KMS-11 (cell line): ENCODE measurements at regions not wholly inside any gene's neighbourhood (a gene's known extent, or its start where the extent isn't known, plus 50 kb on each side); places are given as distances from the start of the nearest gene placed in this dataset.
A peak's percentile ranks its signal among the peaks of the same experiment; 100 is the strongest.

Experiments used
- H2AFZ ChIP-seq: fragments of 200-600 bp; sonication (generic); 2 replicates; pipeline ENCODE4 v1.6.1; 2016; ENCODE audit warnings: antibody characterized with exemption, mixed run types, low read depth
- H3K27ac ChIP-seq: fragments of 200-600 bp; sonication (generic); 2 replicates; pipeline ENCODE4 v1.6.1; 2016; ENCODE audit warnings: mild to moderate bottlenecking, mixed run types
- H3K27me3 ChIP-seq: fragments of 200-600 bp; sonication (generic); 2 replicates; pipeline ENCODE4 v1.6.1; 2017; ENCODE audit warnings: mild to moderate bottlenecking, low read depth, mixed run types, moderate library complexity; ENCODE audit not compliant: insufficient read depth
- H3K36me3 ChIP-seq: fragments of 200-600 bp; sonication (generic); 2 replicates; pipeline ENCODE4 v1.6.1; 2017; ENCODE audit warnings: mild to moderate bottlenecking, mixed run types; ENCODE audit not compliant: insufficient read depth
- H3K4me1 ChIP-seq: fragments of 200-600 bp; sonication (generic); 2 replicates; pipeline ENCODE4 v1.6.1; 2016; ENCODE audit warnings: mild to moderate bottlenecking, low read depth, mixed run types; ENCODE audit not compliant: poor library complexity, severe bottlenecking
- H3K4me2 ChIP-seq: fragments of 200-600 bp; sonication (generic); 2 replicates; pipeline ENCODE4 v1.7.0; 2016; ENCODE audit warnings: mild to moderate bottlenecking, mixed run types
- H3K4me3 ChIP-seq: fragments of 200-600 bp; sonication (generic); IDR thresholded peaks from 2 replicates; pipeline ENCODE4 v1.6.1; 2017; ENCODE audit warnings: low read depth, low read length, mixed read lengths; ENCODE audit not compliant: insufficient read depth
- H3K79me2 ChIP-seq: fragments of 200-600 bp; sonication (generic); 2 replicates; pipeline ENCODE4 v1.6.1; 2016; ENCODE audit warnings: low read depth, mixed run types; ENCODE audit not compliant: insufficient read depth
- H3K9ac ChIP-seq: fragments of 200-600 bp; sonication (generic); 2 replicates; pipeline ENCODE4 v1.6.1; 2016; ENCODE audit warnings: mild to moderate bottlenecking, mixed run types
- H4K20me1 ChIP-seq: fragments of 200-600 bp; sonication (generic); 2 replicates; pipeline ENCODE4 v1.6.1; 2016; ENCODE audit warnings: mild to moderate bottlenecking, mixed run types; ENCODE audit not compliant: insufficient read depth
- TF ChIP-seq, protein P1 (sequence below): fragments of 200-600 bp; sonication (generic); conservative IDR thresholded peaks from 2 replicates; pipeline ENCODE4 v1.6.1; 2017; ENCODE audit warnings: low read depth, mild to moderate bottlenecking, antibody characterized with exemption, low read length, moderate library complexity, mixed read lengths

DNA sequence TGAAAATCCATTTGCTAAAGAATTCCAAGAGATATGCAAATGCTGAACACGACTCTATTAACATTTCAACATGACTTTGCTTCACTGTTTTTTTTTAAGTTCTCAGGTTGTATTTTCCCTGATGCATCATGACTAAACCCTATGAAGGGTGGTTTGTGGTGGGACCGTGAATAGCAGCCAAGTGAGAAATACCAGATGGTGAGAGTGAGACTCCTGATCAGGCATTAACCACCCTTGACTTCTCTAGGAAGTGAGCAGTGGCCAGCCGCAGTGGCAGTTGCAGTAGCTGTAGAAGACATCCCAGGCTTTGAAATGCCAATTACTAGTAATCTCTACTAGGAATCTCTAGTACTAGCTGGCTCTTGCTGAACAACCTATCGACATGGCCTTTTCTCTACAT is 383.4 kb downstream of the FAM133A start:
- TF ChIP-seq, protein P1, sequence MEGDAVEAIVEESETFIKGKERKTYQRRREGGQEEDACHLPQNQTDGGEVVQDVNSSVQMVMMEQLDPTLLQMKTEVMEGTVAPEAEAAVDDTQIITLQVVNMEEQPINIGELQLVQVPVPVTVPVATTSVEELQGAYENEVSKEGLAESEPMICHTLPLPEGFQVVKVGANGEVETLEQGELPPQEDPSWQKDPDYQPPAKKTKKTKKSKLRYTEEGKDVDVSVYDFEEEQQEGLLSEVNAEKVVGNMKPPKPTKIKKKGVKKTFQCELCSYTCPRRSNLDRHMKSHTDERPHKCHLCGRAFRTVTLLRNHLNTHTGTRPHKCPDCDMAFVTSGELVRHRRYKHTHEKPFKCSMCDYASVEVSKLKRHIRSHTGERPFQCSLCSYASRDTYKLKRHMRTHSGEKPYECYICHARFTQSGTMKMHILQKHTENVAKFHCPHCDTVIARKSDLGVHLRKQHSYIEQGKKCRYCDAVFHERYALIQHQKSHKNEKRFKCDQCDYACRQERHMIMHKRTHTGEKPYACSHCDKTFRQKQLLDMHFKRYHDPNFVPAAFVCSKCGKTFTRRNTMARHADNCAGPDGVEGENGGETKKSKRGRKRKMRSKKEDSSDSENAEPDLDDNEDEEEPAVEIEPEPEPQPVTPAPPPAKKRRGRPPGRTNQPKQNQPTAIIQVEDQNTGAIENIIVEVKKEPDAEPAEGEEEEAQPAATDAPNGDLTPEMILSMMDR = no peak
- Histone ChIP-seq H3K9ac (no peak overlapping the region), H4K20me1 (no peaks in the 10 kb centered on the region), H3K27ac (no peak overlapping the region), H3K27me3 (no peaks in the 10 kb centered on the region), H3K4me1 (no peaks in the 10 kb centered on the region), H3K4me2 (no peak overlapping the region), H3K36me3 (no peaks in the 10 kb centered on the region), H3K4me3 (no peak overlapping the region), H2AFZ (no peak overlapping the region), H3K79me2 (no peaks in the 10 kb centered on the region)

DNA sequence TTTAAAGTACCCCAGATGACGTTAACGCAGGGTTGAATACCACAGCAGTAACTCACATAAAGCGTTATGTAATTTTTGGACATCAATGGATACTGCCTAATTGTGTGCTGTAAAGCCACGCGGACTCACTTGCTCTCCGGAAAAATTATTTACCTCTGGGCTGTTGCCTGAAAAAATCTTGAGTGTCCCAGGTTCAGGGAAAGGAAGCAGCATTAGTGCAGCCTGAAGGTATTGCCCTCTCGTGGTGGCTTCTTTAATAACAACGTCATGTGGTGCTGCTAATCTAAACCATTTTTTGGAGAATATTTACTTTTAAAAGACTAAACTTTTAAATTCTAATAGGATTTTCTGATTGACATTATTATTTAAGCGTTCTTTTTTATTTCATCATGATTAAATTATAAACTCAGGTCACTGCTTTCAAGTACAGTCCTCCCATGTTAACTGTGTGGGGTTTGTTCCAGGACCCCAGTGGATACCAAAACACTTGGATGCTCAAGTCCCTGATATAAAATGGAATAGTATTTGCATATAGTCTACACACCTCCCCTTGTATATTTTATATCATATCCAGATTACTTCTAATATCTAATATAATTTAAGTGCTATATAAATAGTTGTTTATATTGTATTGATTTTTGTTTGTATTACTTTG is 384.8 kb downstream of the FAM133A start:
- Histone ChIP-seq H3K9ac (no peak overlapping the region), H3K36me3 (no peaks in the 10 kb centered on the region), H3K27ac (no peak overlapping the region), H3K4me3 (no peak overlapping the region), H4K20me1 (no peaks in the 10 kb centered on the region), H3K27me3 (no peaks in the 10 kb centered on the region), H3K79me2 (no peaks in the 10 kb centered on the region), H2AFZ (no peak overlapping the region), H3K4me1 (no peaks in the 10 kb centered on the region), H3K4me2 (no peak overlapping the region)
- TF ChIP-seq, protein P1 = peak; percentile 34

DNA sequence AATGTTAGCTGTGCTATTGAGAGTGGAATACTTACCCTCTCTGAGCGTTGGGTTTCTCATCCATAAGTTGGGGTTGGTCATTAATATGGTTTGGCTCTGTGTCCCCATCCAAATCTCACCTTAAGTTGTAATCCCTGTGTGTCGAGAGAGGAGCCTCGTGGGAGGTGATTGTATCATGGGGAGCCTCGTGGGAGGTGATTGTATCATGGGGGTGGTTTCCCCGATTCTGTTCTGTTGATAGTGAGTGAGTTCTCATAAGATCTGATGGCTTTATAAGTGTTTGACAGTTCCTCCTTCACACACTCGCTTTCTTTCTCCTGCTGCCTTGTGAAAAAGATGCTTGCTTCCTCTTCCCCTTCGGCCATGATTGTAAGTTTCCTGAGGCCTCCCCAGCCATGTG is 391.1 kb downstream of the FAM133A start:
- no peak overlapping the region for H3K9ac ChIP-seq
- H4K20me1 ChIP-seq = no peaks in the 10 kb centered on the region
- no peak overlapping the region for H3K4me2 ChIP-seq
- TF ChIP-seq, protein P1 = no peak
- H3K4me1 ChIP-seq = no peaks in the 10 kb centered on the region
- H3K4me3 ChIP-seq = no peak overlapping the region
- H3K79me2 ChIP-seq = no peaks in the 10 kb centered on the region
- H3K27ac ChIP-seq = no peak overlapping the region
- no peaks in the 10 kb centered on the region for H3K36me3 ChIP-seq
- no peak overlapping the region for H2AFZ ChIP-seq
- H3K27me3 ChIP-seq = no peaks in the 10 kb centered on the region

DNA sequence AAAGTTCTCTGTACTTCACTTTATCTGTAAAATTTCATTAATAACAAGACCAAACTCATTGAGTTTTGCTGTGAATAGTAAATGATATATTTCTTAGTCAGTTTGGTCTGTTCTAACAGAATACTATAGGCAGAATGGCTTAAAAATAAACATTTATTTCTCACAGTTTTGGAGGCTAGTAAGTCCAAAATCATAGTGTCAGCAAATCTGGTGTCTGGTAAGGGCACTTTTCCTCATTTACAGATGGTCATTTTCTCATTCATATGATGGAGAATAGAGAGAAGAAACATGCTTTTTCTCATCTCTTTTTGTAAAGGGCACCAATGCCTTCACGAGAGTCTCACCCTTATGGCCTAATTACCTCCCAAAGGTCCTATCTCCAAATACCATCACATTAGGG is 415.1 kb downstream of the FAM133A start:
- TF ChIP-seq, protein P1 = no peak
- H3K79me2 ChIP-seq = no peaks in the 10 kb centered on the region
- H4K20me1 ChIP-seq = no peaks in the 10 kb centered on the region
- H3K4me1 ChIP-seq = no peaks in the 10 kb centered on the region
- no peak overlapping the region for H2AFZ ChIP-seq
- H3K36me3 ChIP-seq = no peaks in the 10 kb centered on the region
- no peaks in the 10 kb centered on the region for H3K27me3 ChIP-seq
- no peak overlapping the region for H3K9ac ChIP-seq
- H3K27ac ChIP-seq = no peak overlapping the region
- H3K4me2 ChIP-seq = no peak overlapping the region
- no peak overlapping the region for H3K4me3 ChIP-seq
